ENCODE measurements at regions not wholly inside any gene's neighbourhood (a gene's known extent, or its start where the extent isn't known, plus 50 kb on each side); places are given as distances from the start of the nearest gene placed in this dataset.

GRCh38 chr6:144898741-144899140 is 613.6 kb downstream of the UTRN start:
- Mint-ChIP-seq H3K27me3 (ENCODE audit: low read depth) (peaks cover 3% of the 10 kb centered on the region), H3K27ac (no peak overlapping the region), H3K36me3 (ENCODE audit: low read depth) (no peaks in the 10 kb centered on the region), H3K4me1 (no peaks in the 10 kb centered on the region), H3K4me3 (no peak overlapping the region), H3K9me3 (peaks cover 7% of the 10 kb centered on the region)
- TF ChIP-seq, protein P1, sequence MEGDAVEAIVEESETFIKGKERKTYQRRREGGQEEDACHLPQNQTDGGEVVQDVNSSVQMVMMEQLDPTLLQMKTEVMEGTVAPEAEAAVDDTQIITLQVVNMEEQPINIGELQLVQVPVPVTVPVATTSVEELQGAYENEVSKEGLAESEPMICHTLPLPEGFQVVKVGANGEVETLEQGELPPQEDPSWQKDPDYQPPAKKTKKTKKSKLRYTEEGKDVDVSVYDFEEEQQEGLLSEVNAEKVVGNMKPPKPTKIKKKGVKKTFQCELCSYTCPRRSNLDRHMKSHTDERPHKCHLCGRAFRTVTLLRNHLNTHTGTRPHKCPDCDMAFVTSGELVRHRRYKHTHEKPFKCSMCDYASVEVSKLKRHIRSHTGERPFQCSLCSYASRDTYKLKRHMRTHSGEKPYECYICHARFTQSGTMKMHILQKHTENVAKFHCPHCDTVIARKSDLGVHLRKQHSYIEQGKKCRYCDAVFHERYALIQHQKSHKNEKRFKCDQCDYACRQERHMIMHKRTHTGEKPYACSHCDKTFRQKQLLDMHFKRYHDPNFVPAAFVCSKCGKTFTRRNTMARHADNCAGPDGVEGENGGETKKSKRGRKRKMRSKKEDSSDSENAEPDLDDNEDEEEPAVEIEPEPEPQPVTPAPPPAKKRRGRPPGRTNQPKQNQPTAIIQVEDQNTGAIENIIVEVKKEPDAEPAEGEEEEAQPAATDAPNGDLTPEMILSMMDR (IDR thresholded peaks at IDR 0.05; ENCODE audit: unreplicated experiment in 3 of 3) = no peak

DNA sequence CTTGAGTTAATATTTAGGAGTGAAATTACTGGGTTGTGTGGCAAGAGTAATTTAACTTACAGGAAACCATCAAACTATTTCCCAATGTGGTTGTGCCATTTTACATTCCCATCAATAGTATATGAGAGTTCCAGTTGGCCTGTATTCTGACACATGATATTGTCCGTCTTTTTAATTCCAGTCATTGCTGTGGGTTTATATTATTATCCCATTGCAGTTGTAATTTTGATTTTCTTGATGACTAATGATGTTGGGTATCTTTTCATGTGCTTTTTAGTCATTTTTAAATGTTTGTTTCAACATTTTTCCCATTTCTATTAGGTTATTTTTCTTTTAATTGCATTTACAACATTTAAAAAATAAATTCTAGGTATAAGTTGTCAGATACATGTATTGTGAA is 614.0 kb downstream of the UTRN start:
- TF ChIP-seq, protein P1 (IDR thresholded peaks at IDR 0.05; ENCODE audit: unreplicated experiment in 3 of 3) = no peak
- no peaks in the 10 kb centered on the region for H3K4me1 Mint-ChIP-seq
- no peak overlapping the region for H3K27ac Mint-ChIP-seq
- peaks cover 3% of the 10 kb centered on the region for H3K27me3 Mint-ChIP-seq (ENCODE audit: low read depth)
- no peaks in the 10 kb centered on the region for H3K36me3 Mint-ChIP-seq (ENCODE audit: low read depth)
- no peak overlapping the region for H3K4me3 Mint-ChIP-seq
- H3K9me3 Mint-ChIP-seq = peaks cover 7% of the 10 kb centered on the region

DNA sequence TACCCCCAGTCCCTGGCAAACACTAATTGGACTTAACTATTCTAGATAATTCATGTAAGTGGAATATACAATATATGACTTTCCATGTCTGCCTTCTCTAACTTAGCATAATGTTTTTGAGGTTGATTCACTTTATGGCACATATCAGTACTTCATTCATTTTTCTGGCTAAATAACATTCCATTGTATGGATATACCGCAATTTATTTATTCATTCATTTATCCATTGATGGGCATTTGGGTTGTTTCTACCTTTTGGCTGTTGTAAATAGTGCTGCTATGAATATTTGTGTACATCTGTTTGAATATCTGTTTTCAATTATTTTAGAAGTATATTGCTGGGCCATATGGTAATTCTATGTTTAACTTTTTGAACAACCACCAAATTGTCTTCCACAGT is 616.3 kb downstream of the UTRN start:
- TF ChIP-seq, protein P1 (IDR thresholded peaks at IDR 0.05; ENCODE audit: unreplicated experiment in 3 of 3) = no peak
- Mint-ChIP-seq H3K9me3 (peaks cover 7% of the 10 kb centered on the region), H3K27me3 (ENCODE audit: low read depth) (peaks cover 3% of the 10 kb centered on the region), H3K27ac (no peak overlapping the region), H3K36me3 (ENCODE audit: low read depth) (no peaks in the 10 kb centered on the region), H3K4me1 (no peaks in the 10 kb centered on the region), H3K4me3 (no peak overlapping the region)

DNA sequence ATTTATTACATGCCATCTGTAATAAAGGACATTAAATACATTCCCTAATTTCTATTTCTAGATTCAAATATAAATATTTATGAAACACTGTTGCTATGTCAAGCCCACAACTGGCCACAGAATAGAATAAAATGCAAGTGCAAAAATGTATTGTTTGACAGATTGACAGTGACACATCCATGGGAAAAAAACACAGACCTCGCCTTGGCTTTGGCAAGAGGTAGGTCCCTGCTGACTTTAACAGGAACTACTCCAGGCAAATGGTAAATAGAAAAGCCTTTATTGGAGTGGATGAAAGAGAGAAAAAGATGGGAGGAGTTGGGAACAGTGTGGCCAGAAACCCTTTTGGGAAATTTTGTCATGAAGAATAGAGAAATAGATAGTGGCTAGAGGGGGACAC is 622.9 kb downstream of the UTRN start:
- H3K4me3 Mint-ChIP-seq = no peak overlapping the region
- H3K9me3 Mint-ChIP-seq = peaks cover 2% of the 10 kb centered on the region
- TF ChIP-seq, protein P1 (IDR thresholded peaks at IDR 0.05; ENCODE audit: unreplicated experiment in 3 of 3) = no peak
- no peak overlapping the region for H3K27ac Mint-ChIP-seq
- no peaks in the 10 kb centered on the region for H3K27me3 Mint-ChIP-seq (ENCODE audit: low read depth)
- no peaks in the 10 kb centered on the region for H3K4me1 Mint-ChIP-seq
- no peaks in the 10 kb centered on the region for H3K36me3 Mint-ChIP-seq (ENCODE audit: low read depth)

- H3K36me3 Mint-ChIP-seq (ENCODE audit: low read depth) = no peaks in the 10 kb centered on the region
- H3K4me1 Mint-ChIP-seq = no peaks in the 10 kb centered on the region
- no peaks in the 10 kb centered on the region for H3K27me3 Mint-ChIP-seq (ENCODE audit: low read depth)
- H3K4me3 Mint-ChIP-seq = no peak overlapping the region
- H3K27ac Mint-ChIP-seq = no peak overlapping the region
- H3K9me3 Mint-ChIP-seq = no peaks in the 10 kb centered on the region
- TF ChIP-seq, protein P1 (IDR thresholded peaks at IDR 0.05; ENCODE audit: unreplicated experiment in 3 of 3) = no peak
Observed at GRCh38 chr6:144909753-144910285, 624.7 kb downstream of the UTRN start.

DNA sequence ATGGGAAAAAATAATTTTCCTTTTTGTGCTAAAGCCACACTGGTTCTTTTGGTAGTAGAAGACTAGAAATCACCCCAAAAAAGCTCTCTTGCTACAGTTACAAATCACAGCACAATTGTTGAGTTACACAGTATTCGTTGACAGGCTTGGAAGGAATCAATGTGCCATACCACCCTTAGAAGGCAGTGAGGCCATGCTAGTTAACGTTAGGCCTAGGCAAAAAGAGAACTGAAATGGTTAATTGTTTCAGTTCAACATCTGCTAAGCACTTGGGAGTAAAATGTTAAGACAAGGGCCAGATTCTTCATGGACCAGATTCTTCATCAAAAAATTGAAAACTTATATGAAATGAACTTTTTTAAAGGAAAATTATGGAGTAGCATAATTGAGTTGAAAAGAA is 626.2 kb downstream of the UTRN start:
- Mint-ChIP-seq H3K4me1 (no peaks in the 10 kb centered on the region), H3K36me3 (ENCODE audit: low read depth) (no peaks in the 10 kb centered on the region), H3K27ac (no peak overlapping the region), H3K9me3 (no peaks in the 10 kb centered on the region), H3K27me3 (ENCODE audit: low read depth) (no peaks in the 10 kb centered on the region), H3K4me3 (no peak overlapping the region)
- TF ChIP-seq, protein P1 (IDR thresholded peaks at IDR 0.05; ENCODE audit: unreplicated experiment in 3 of 3) = no peak

All from nephron (organoid).